ENCODE measurements at regions not wholly inside any gene's neighbourhood (a gene's known extent, or its start where the extent isn't known, plus 50 kb on each side); places are given as distances from the start of the nearest gene placed in this dataset.

DNA sequence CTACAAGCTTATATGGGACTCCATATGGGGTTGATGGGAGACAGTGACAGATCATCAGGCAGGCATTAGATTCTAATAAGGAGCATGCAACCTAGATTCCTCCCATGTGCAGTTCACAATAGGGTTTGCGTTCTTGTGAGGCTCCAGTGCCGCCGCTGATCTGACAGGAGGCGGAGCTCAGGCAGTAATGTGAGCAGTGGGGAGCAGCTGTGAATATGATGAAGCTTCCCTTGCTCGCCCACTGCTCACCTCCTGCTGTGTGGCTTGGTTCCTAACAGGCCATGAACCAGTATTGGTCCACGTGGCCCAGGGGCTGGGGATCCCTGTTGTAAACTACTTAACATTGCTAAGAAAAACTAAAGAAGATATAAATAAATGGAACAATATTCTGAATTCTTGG is 378.4 kb downstream of the KCNRG start:
- TF ChIP-seq, protein P1, sequence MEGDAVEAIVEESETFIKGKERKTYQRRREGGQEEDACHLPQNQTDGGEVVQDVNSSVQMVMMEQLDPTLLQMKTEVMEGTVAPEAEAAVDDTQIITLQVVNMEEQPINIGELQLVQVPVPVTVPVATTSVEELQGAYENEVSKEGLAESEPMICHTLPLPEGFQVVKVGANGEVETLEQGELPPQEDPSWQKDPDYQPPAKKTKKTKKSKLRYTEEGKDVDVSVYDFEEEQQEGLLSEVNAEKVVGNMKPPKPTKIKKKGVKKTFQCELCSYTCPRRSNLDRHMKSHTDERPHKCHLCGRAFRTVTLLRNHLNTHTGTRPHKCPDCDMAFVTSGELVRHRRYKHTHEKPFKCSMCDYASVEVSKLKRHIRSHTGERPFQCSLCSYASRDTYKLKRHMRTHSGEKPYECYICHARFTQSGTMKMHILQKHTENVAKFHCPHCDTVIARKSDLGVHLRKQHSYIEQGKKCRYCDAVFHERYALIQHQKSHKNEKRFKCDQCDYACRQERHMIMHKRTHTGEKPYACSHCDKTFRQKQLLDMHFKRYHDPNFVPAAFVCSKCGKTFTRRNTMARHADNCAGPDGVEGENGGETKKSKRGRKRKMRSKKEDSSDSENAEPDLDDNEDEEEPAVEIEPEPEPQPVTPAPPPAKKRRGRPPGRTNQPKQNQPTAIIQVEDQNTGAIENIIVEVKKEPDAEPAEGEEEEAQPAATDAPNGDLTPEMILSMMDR (IDR thresholded peaks at IDR 0.05; ENCODE audit: insufficient read depth, low read length, poor library complexity, severe bottlenecking): no peak
- TF ChIP-seq EZH2phosphoT487 (conservative IDR thresholded peaks at IDR 0.05; ENCODE audit: low read length): no peak

Measured in SU-DHL-6 (cell line).